ENCODE measurements at regions not wholly inside any gene's neighbourhood (a gene's known extent, or its start where the extent isn't known, plus 50 kb on each side); places are given as distances from the start of the nearest gene placed in this dataset.

DNA sequence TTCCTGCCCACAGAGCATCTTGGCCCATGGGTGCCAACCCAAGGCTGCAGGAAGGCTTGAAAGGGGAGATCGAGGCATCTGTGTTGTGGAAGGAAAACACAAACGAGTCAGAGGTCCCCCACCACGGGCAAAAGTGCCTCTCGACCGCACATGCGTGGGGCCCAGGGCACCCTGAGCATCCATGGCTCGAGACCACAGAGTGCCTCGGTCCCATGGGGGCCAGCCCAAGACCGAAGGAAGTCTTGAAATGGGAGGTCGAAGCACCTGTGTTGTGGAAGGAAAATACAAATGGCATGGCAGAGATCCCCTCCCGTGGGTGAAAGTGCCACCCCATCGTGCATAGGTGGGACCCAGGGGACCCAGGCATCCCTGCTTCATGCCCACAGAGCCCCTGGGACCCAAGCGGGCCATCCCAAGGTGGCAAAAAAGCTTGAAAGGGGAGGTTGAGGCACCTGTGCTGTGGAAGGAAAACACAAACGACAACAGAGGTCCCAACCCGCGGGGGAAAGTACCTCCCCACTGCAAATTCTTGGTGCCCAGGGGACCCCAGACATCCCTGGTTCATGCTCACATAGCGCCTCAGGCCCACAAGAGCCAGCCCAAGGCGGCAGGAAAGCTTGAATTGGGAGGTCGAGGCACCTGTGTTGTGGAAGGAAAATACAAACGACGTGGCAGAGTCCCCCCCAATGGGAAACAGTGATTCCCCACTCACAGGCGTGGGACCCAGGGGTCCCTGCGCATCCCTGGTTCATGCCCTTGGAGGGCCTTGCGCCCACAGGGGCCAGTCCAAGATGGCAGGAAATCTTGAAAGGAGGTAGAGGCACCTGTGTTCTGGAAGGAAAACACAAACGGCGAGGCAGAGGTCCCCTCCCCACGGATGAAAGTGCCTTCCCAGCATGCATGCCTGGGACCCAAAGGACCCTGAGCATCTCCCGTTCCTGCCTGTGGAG is 373.0 kb downstream of the ALG10 start (continued):
- TF ChIP-seq, protein P1, sequence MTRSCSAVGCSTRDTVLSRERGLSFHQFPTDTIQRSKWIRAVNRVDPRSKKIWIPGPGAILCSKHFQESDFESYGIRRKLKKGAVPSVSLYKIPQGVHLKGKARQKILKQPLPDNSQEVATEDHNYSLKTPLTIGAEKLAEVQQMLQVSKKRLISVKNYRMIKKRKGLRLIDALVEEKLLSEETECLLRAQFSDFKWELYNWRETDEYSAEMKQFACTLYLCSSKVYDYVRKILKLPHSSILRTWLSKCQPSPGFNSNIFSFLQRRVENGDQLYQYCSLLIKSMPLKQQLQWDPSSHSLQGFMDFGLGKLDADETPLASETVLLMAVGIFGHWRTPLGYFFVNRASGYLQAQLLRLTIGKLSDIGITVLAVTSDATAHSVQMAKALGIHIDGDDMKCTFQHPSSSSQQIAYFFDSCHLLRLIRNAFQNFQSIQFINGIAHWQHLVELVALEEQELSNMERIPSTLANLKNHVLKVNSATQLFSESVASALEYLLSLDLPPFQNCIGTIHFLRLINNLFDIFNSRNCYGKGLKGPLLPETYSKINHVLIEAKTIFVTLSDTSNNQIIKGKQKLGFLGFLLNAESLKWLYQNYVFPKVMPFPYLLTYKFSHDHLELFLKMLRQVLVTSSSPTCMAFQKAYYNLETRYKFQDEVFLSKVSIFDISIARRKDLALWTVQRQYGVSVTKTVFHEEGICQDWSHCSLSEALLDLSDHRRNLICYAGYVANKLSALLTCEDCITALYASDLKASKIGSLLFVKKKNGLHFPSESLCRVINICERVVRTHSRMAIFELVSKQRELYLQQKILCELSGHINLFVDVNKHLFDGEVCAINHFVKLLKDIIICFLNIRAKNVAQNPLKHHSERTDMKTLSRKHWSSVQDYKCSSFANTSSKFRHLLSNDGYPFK (CRISPR knock-in tag; IDR thresholded peaks at IDR 0.05; ENCODE audit: borderline replicate concordance) = no peak
- TF ChIP-seq, protein P2, sequence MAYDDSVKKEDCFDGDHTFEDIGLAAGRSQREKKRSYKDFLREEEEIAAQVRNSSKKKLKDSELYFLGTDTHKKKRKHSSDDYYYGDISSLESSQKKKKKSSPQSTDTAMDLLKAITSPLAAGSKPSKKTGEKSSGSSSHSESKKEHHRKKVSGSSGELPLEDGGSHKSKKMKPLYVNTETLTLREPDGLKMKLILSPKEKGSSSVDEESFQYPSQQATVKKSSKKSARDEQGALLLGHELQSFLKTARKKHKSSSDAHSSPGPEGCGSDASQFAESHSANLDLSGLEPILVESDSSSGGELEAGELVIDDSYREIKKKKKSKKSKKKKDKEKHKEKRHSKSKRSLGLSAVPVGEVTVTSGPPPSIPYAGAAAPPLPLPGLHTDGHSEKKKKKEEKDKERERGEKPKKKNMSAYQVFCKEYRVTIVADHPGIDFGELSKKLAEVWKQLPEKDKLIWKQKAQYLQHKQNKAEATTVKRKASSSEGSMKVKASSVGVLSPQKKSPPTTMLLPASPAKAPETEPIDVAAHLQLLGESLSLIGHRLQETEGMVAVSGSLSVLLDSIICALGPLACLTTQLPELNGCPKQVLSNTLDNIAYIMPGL (CRISPR knock-in tag; IDR thresholded peaks at IDR 0.05; ENCODE audit: borderline replicate concordance in 1 of 2, low read depth in 1 of 2) = no peak
- TF ChIP-seq MBD4 (IDR thresholded peaks at IDR 0.05; ENCODE audit: borderline replicate concordance, low read length) (no peak), MYNN (CRISPR knock-in tag; IDR thresholded peaks at IDR 0.05; ENCODE audit: low read depth) (no peak), ZNF772 (CRISPR knock-in tag; IDR thresholded peaks at IDR 0.05) (no peak), HMG20A (CRISPR knock-in tag; IDR thresholded peaks at IDR 0.05; ENCODE audit: borderline replicate concordance) (no peak), MAFK (conservative IDR thresholded peaks at IDR 0.05 in 1 of 2, IDR thresholded peaks at IDR 0.05 in 1 of 2; ENCODE audit: low read length in 2 of 2) (no peak), ZNF225 (CRISPR knock-in tag; IDR thresholded peaks at IDR 0.05) (no peak), ZNF180 (CRISPR knock-in tag; IDR thresholded peaks at IDR 0.05; ENCODE audit: borderline replicate concordance, low read depth) (no peak)
- TF ChIP-seq, protein P3, sequence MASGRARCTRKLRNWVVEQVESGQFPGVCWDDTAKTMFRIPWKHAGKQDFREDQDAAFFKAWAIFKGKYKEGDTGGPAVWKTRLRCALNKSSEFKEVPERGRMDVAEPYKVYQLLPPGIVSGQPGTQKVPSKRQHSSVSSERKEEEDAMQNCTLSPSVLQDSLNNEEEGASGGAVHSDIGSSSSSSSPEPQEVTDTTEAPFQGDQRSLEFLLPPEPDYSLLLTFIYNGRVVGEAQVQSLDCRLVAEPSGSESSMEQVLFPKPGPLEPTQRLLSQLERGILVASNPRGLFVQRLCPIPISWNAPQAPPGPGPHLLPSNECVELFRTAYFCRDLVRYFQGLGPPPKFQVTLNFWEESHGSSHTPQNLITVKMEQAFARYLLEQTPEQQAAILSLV (CRISPR knock-in tag; IDR thresholded peaks at IDR 0.05; ENCODE audit: borderline replicate concordance) = no peak
- TF ChIP-seq, protein P4, sequence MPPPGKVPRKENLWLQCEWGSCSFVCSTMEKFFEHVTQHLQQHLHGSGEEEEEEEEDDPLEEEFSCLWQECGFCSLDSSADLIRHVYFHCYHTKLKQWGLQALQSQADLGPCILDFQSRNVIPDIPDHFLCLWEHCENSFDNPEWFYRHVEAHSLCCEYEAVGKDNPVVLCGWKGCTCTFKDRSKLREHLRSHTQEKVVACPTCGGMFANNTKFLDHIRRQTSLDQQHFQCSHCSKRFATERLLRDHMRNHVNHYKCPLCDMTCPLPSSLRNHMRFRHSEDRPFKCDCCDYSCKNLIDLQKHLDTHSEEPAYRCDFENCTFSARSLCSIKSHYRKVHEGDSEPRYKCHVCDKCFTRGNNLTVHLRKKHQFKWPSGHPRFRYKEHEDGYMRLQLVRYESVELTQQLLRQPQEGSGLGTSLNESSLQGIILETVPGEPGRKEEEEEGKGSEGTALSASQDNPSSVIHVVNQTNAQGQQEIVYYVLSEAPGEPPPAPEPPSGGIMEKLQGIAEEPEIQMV (CRISPR knock-in tag; IDR thresholded peaks at IDR 0.05; ENCODE audit: low read depth) = no peak

Data from HepG2 (cell line).